Adrenal gland (tissue), 5 donors: ENCODE measurements at regions not wholly inside any gene's neighbourhood (a gene's known extent, or its start where the extent isn't known, plus 50 kb on each side); places are given as distances from the start of the nearest gene placed in this dataset.

Experiments
- POLR2A ChIP-seq, 2 donors: fragments of 450-650 bp; IDR thresholded peaks; one replicate each; pipeline ENCODE4 v1.6.1; 2017; ENCODE audit warnings: antibody characterized with exemption in 2 of 2, mild to moderate bottlenecking in 2 of 2, moderate library complexity in 1 of 2
- TF ChIP-seq, protein P1 (sequence below), 6 experiments: fragments of 450-650 bp in 4 of 6; fragments of 200-600 bp in 2 of 6; sonication (generic) in 1 of 6; IDR thresholded peaks; 1 replicate in 5 of 6; 2 replicates in 1 of 6; pipeline versions ENCODE4 v1.5.1 to v1.8.0; 2016 to 2021; ENCODE audit warnings: antibody characterized with exemption in 6 of 6, mild to moderate bottlenecking in 2 of 6, moderate library complexity in 1 of 6
- donor health status: DM: no; HTN: no; CAD: no.

DNA sequence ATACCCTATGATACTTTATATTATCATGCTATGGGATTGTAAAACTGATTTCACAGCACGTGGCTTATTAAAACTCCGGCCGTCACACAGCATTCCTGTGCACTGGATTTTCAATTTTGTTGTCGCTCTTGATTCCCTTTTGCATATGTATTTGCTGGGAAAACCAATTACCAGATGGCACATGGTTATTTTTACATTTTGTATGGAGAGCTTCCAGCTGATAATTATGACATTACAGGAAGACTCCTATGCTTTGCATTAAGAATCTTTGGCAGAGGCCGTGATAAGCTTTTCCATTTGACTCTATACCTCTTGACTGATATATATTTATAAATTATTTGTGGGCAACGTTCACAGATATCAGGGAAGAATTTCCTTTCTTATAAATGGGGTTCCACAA lies 381.2 kb upstream of the RORB start:
- TF ChIP-seq, protein P1, sequence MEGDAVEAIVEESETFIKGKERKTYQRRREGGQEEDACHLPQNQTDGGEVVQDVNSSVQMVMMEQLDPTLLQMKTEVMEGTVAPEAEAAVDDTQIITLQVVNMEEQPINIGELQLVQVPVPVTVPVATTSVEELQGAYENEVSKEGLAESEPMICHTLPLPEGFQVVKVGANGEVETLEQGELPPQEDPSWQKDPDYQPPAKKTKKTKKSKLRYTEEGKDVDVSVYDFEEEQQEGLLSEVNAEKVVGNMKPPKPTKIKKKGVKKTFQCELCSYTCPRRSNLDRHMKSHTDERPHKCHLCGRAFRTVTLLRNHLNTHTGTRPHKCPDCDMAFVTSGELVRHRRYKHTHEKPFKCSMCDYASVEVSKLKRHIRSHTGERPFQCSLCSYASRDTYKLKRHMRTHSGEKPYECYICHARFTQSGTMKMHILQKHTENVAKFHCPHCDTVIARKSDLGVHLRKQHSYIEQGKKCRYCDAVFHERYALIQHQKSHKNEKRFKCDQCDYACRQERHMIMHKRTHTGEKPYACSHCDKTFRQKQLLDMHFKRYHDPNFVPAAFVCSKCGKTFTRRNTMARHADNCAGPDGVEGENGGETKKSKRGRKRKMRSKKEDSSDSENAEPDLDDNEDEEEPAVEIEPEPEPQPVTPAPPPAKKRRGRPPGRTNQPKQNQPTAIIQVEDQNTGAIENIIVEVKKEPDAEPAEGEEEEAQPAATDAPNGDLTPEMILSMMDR (IDR thresholded peaks at IDR 0.05), result no peak
- no peak for TF ChIP-seq POLR2A (IDR thresholded peaks at IDR 0.05)
